ENCODE measurements at regions not wholly inside any gene's neighbourhood (a gene's known extent, or its start where the extent isn't known, plus 50 kb on each side); places are given as distances from the start of the nearest gene placed in this dataset.

DNA sequence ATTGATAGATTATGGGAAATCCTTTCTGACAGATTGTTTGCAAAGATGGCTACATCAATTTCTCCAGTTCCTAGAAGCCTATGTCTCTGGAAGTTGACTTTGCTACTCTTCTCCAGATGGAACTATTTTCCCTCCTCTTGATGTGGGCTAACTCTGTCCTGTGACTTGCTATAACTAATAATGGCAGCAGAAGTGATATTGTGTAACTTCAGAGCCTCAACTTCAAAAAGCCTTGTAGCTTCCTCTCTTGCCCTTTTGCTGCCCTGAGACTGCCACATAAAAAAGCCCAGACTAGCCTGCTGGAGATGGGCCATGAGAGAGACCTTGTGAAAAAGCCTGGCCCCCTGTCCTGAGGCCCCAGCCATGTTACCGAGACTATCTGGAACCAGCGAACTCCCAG is 210.7 kb upstream of the SLC7A11 start:
- POLR2A ChIA-PET: no interaction called here
- BruUV-seq (replicated peaks): no TSS peak
- H3K27ac Mint-ChIP-seq (ENCODE audit: low read depth, unreplicated experiment): no peak overlapping the region
- peaks cover 2% of the 10 kb centered on the region for H3K36me3 Mint-ChIP-seq (ENCODE audit: insufficient read depth, unreplicated experiment)
- intact Hi-C loops (cut with micrococcal nuclease): no loop called here
- no peaks in the 10 kb centered on the region for H3K27me3 Mint-ChIP-seq (ENCODE audit: insufficient read depth, unreplicated experiment)
- peaks cover 7% of the 10 kb centered on the region for H3K9me3 Mint-ChIP-seq (ENCODE audit: unreplicated experiment)
- peaks cover 6% of the 10 kb centered on the region for H3K4me1 Mint-ChIP-seq (ENCODE audit: insufficient read depth, unreplicated experiment)
- CTCF ChIA-PET: no interaction called here
- H3K4me3 Mint-ChIP-seq (ENCODE audit: unreplicated experiment): no peak overlapping the region
- TF ChIP-seq, protein P1, sequence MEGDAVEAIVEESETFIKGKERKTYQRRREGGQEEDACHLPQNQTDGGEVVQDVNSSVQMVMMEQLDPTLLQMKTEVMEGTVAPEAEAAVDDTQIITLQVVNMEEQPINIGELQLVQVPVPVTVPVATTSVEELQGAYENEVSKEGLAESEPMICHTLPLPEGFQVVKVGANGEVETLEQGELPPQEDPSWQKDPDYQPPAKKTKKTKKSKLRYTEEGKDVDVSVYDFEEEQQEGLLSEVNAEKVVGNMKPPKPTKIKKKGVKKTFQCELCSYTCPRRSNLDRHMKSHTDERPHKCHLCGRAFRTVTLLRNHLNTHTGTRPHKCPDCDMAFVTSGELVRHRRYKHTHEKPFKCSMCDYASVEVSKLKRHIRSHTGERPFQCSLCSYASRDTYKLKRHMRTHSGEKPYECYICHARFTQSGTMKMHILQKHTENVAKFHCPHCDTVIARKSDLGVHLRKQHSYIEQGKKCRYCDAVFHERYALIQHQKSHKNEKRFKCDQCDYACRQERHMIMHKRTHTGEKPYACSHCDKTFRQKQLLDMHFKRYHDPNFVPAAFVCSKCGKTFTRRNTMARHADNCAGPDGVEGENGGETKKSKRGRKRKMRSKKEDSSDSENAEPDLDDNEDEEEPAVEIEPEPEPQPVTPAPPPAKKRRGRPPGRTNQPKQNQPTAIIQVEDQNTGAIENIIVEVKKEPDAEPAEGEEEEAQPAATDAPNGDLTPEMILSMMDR (IDR thresholded peaks at IDR 0.05; ENCODE audit: unreplicated experiment): no peak
- no peak for DNase-seq (ENCODE audit: unreplicated experiment)

DNA sequence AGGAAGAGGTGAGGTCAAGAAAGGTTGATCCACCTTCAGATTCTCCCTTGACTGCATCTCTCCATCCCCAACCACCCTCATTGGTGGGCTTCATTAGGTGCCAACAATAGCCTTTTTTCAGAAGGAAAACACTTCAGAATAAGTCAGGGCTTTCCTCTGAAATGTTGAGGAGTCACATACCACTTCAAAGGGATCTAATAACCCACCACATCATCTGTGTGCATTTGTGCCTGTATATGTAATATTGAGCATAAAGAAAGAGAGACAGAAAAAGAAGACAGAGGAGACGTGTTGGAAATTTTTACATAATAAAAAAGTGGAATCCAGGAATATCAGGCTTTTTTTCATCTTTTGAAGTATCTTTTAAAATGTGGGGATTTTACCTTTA is 209.1 kb upstream of the SLC7A11 start:
- CTCF ChIA-PET: no interaction called here
- no peak overlapping the region for H3K4me3 Mint-ChIP-seq (ENCODE audit: unreplicated experiment)
- BruUV-seq (replicated peaks): no TSS peak
- H3K4me1 Mint-ChIP-seq (ENCODE audit: insufficient read depth, unreplicated experiment): peaks cover 6% of the 10 kb centered on the region
- intact Hi-C loops (cut with micrococcal nuclease): no loop called here
- no peak overlapping the region for H3K27ac Mint-ChIP-seq (ENCODE audit: low read depth, unreplicated experiment)
- TF ChIP-seq, protein P1 (IDR thresholded peaks at IDR 0.05; ENCODE audit: unreplicated experiment): no peak
- H3K9me3 Mint-ChIP-seq (ENCODE audit: unreplicated experiment): peaks cover 7% of the 10 kb centered on the region
- H3K27me3 Mint-ChIP-seq (ENCODE audit: insufficient read depth, unreplicated experiment): no peaks in the 10 kb centered on the region
- POLR2A ChIA-PET: no interaction called here
- DNase-seq (ENCODE audit: unreplicated experiment): no peak
- H3K36me3 Mint-ChIP-seq (ENCODE audit: insufficient read depth, unreplicated experiment): peaks cover 6% of the 10 kb centered on the region

GRCh38 chr4:138450546-138451275 is 208.6 kb upstream of the SLC7A11 start:
- POLR2A ChIA-PET: no interaction called here
- H3K4me3 Mint-ChIP-seq (ENCODE audit: unreplicated experiment): no peak overlapping the region

GRCh38 chr4:138449938-138450337 is 207.8 kb upstream of the SLC7A11 start:
- Mint-ChIP-seq H3K9me3 (ENCODE audit: unreplicated experiment) (no peaks in the 10 kb centered on the region), H3K4me1 (ENCODE audit: insufficient read depth, unreplicated experiment) (peaks cover 6% of the 10 kb centered on the region), H3K27me3 (ENCODE audit: insufficient read depth, unreplicated experiment) (no peaks in the 10 kb centered on the region), H3K4me3 (ENCODE audit: unreplicated experiment) (no peak overlapping the region), H3K27ac (ENCODE audit: low read depth, unreplicated experiment) (no peak overlapping the region), H3K36me3 (ENCODE audit: insufficient read depth, unreplicated experiment) (peaks cover 6% of the 10 kb centered on the region)
- ChIA-PET CTCF (no interaction called here), POLR2A (no interaction called here)
- no TSS peak for BruUV-seq (replicated peaks)
- TF ChIP-seq, protein P1 (IDR thresholded peaks at IDR 0.05; ENCODE audit: unreplicated experiment): no peak
- intact Hi-C loops (cut with micrococcal nuclease): no loop called here
- no peak for DNase-seq (ENCODE audit: unreplicated experiment)

More at GRCh38 chr4:138450546-138451275, 208.6 kb upstream of the SLC7A11 start:
- H3K4me1 Mint-ChIP-seq (ENCODE audit: insufficient read depth, unreplicated experiment): peaks cover 6% of the 10 kb centered on the region
- no peaks in the 10 kb centered on the region for H3K27me3 Mint-ChIP-seq (ENCODE audit: insufficient read depth, unreplicated experiment)
- BruUV-seq (replicated peaks): no TSS peak
- DNase-seq (ENCODE audit: unreplicated experiment): no peak
- peaks cover 4% of the 10 kb centered on the region for H3K9me3 Mint-ChIP-seq (ENCODE audit: unreplicated experiment)
- H3K36me3 Mint-ChIP-seq (ENCODE audit: insufficient read depth, unreplicated experiment): peaks cover 6% of the 10 kb centered on the region
- intact Hi-C loops (cut with micrococcal nuclease): no loop called here
- CTCF ChIA-PET: no interaction called here
- TF ChIP-seq, protein P1 (IDR thresholded peaks at IDR 0.05; ENCODE audit: unreplicated experiment): no peak
- H3K27ac Mint-ChIP-seq (ENCODE audit: low read depth, unreplicated experiment): no peak overlapping the region

All from MCF 10A (cell line).